ENCODE measurements at regions not wholly inside any gene's neighbourhood (a gene's known extent, or its start where the extent isn't known, plus 50 kb on each side); places are given as distances from the start of the nearest gene placed in this dataset.

DNA sequence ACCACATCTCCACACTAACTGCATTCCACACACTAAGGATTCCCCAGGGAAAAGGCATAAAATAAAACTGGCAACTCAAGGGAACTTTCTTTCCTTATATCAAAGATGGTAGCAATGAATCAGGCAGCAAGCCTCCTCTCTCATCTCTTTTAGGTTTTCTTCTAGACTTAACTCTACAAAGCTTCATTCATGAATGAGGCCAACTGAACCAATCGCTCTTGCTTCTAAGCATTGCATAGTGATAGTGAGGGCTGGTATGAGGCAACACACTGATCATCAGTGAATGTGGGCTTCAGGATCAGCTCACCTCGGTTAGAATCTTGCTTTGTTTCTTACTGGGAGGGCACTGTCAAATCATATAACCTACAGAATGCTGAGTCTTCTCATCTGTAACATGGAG is 1090.7 kb upstream of the MIR17HG start:
- no peak for TF ChIP-seq SMC3 (IDR thresholded peaks at IDR 0.05; ENCODE audit: low read depth, low read length)
- no peak for TF ChIP-seq POLR2A (IDR thresholded peaks at IDR 0.05; ENCODE audit: low read depth, low read length)
- no peak for TF ChIP-seq CTCF (conservative IDR thresholded peaks at IDR 0.05; ENCODE audit: low read depth, low read length)
- no peak for TF ChIP-seq RFX5 (IDR thresholded peaks at IDR 0.05; ENCODE audit: low read depth, low read length)
- no peak for TF ChIP-seq RAD21 (IDR thresholded peaks at IDR 0.05; ENCODE audit: low read length)
- TF ChIP-seq BHLHE40 (IDR thresholded peaks at IDR 0.05; ENCODE audit: low read depth, low read length), result no peak
- no peak for TF ChIP-seq FOS (IDR thresholded peaks at IDR 0.05; ENCODE audit: low read depth, low read length)
- TF ChIP-seq CEBPB (IDR thresholded peaks at IDR 0.05; ENCODE audit: low read depth, low read length), result no peak
- no peak for TF ChIP-seq RCOR1 (IDR thresholded peaks at IDR 0.05; ENCODE audit: insufficient replicate concordance, low read length)
- TF ChIP-seq, protein P1, sequence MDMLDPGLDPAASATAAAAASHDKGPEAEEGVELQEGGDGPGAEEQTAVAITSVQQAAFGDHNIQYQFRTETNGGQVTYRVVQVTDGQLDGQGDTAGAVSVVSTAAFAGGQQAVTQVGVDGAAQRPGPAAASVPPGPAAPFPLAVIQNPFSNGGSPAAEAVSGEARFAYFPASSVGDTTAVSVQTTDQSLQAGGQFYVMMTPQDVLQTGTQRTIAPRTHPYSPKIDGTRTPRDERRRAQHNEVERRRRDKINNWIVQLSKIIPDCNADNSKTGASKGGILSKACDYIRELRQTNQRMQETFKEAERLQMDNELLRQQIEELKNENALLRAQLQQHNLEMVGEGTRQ (IDR thresholded peaks at IDR 0.05; ENCODE audit: low read depth, low read length), result no peak
- no peak for TF ChIP-seq ELK1 (IDR thresholded peaks at IDR 0.05; ENCODE audit: borderline replicate concordance, low read depth, low read length)
- no peak for TF ChIP-seq CHD1 (IDR thresholded peaks at IDR 0.05; ENCODE audit: low read depth, low read length)
- no peak for TF ChIP-seq MAZ (IDR thresholded peaks at IDR 0.05; ENCODE audit: borderline replicate concordance, low read depth, low read length)
- TF ChIP-seq MXI1 (IDR thresholded peaks at IDR 0.05; ENCODE audit: borderline replicate concordance, low read depth, low read length), result no peak

All from IMR-90 (cell line).